ENCODE measurements at regions not wholly inside any gene's neighbourhood (a gene's known extent, or its start where the extent isn't known, plus 50 kb on each side); places are given as distances from the start of the nearest gene placed in this dataset.

- ChIA-PET CTCF (interaction anchor here (1.3 kb wide), 1 partner anchor 145 kb away, joined by 3 read pairs; no protein-coding TSS in a partner anchor), POLR2A (no interaction called here)
- DNase-seq (ENCODE audit: extremely low spot score), result no peak
- no peak for TF ChIP-seq CTCF (IDR thresholded peaks at IDR 0.05; ENCODE audit: control extremely low read depth, extremely low read depth, low read depth, missing control alignments)
Observed at GRCh38 chr12:111168009-111168900, 200.6 kb downstream of the PHETA1 start.

- no peak for TF ChIP-seq CTCF (IDR thresholded peaks at IDR 0.05; ENCODE audit: control extremely low read depth, extremely low read depth, low read depth, missing control alignments)
- CTCF ChIA-PET, result interaction anchor here (1.5 kb wide), 1 partner anchor 230 kb away, joined by 3 read pairs; no protein-coding TSS in a partner anchor
Observed at GRCh38 chr12:111166779-111167540, 201.9 kb downstream of the PHETA1 start.

GRCh38 chr12:111164833-111165525, 203.9 kb downstream of the PHETA1 start:
- no peak for DNase-seq (ENCODE audit: extremely low spot score)
- ChIA-PET CTCF (no interaction called here), POLR2A (no interaction called here)
- TF ChIP-seq CTCF (IDR thresholded peaks at IDR 0.05; ENCODE audit: control extremely low read depth, extremely low read depth, low read depth, missing control alignments), result no peak

More at GRCh38 chr12:111166779-111167540, 201.9 kb downstream of the PHETA1 start:
- POLR2A ChIA-PET, result no interaction called here
- DNase-seq (ENCODE audit: extremely low spot score), result no peak

- ChIA-PET POLR2A (no interaction called here), CTCF (no interaction called here)
- no peak for TF ChIP-seq CTCF (IDR thresholded peaks at IDR 0.05; ENCODE audit: control extremely low read depth, extremely low read depth, low read depth, missing control alignments)
- DNase-seq (ENCODE audit: extremely low spot score), result no peak
Observed at GRCh38 chr12:111163422-111163821, 205.5 kb downstream of the PHETA1 start.

GRCh38 chr12:111161898-111162297, 207.0 kb downstream of the PHETA1 start:
- no peak for DNase-seq (ENCODE audit: extremely low spot score)
- no peak for TF ChIP-seq CTCF (IDR thresholded peaks at IDR 0.05; ENCODE audit: control extremely low read depth, extremely low read depth, low read depth, missing control alignments)
- CTCF ChIA-PET, result interaction anchor here (0.9 kb wide), 1 partner anchor 221 kb away, joined by 3 read pairs; no protein-coding TSS in a partner anchor
- POLR2A ChIA-PET, result no interaction called here

All from GM10248 (cell line).